ENCODE measurements at regions not wholly inside any gene's neighbourhood (a gene's known extent, or its start where the extent isn't known, plus 50 kb on each side); places are given as distances from the start of the nearest gene placed in this dataset.

- no peak for DNase-seq
Measured at GRCh38 chr18:6574631-6575030, 154.9 kb upstream of the ARHGAP28 start.

DNA sequence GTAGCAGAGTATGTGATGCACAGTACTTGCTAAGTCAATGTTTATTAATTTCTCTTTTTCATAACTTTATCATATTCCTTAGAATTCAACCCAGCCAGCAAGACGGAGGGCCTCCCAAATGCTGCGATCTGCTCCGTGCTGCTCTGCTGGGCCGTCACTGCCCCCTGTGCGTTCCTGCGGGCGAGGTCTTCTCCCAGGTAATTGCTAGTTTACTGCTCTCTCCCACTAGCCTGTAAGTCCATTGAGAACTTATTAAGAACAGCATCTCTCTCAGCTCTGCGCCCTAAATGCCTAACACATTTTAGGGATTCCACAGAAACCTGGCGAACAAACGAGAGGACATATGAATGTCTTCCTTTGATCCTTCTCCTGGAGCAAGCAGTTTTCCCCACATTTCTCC, 153.6 kb upstream of the ARHGAP28 start:
- DNase-seq, result peak; percentile 76

DNA sequence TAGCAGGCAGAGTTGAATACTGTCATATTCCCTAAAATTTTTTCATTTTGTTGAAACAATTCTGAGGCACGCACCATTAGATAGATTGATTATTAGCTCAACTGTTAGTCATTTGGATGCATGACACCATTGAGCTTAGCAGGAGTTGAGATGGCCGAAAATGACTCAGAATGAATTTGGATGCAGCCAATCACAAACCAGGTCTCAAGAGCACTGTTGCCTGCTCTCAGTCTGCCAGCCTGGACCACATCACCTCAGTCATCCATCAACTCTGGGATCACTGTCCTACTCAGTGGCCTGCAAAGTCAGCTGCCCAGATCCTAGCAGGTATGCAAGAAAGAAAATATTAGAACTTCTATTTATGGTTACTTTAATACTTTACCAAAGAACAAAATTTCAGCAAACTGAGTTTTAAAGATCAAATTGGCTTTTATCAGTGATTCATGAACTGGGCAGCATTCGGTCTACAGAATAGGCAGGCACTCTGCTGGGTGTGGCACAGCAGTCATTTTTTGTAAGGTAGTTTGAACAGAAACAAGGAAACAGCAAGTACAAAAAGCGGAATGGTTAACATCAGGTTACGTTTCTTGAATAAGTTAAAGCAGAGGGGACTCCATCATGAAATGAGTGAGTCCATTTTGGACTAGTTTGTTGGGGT, 152.7 kb upstream of the ARHGAP28 start:
- no peak for DNase-seq

DNA sequence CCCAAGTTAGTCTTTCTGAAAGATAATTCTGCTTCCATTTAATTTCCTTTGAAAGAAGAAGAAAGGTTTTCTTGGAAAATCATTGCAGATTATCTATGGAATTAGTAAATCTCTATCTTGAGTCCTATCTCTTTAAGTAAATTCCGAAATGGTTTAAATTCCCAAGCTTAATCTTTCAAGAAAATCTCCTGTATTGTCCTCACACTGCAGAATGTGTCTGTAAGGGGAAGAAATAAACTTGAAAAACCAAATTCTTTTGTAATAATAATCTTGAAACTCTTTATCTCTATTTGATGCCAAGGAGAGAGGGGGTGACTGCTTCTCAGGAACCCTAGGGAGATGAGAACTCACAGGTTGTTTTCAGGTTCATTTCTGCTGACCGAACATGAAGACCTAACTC, 150.8 kb upstream of the ARHGAP28 start:
- DNase-seq, result no peak

DNA sequence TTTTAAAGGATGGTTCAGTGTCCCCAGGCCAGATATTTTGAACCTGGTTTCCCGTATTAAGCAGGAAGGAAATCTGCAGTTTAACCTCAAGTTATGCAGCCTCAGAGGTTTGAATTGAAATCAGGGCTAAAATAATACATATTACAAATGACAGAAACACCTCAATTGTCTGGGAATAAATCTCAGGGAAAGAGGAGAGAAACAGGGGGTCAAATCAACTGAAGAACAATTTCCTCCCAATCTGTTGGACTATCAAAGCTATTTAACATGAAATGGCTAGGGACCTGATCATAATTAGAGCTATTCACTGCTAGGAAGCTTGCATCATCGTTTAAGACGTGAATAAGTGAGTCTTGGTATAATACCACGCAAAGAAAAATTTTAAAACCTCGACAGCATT, 150.0 kb upstream of the ARHGAP28 start:
- no peak for DNase-seq

- no peak for DNase-seq
Measured at GRCh38 chr18:6580401-6580800, 149.1 kb upstream of the ARHGAP28 start.

- no peak for DNase-seq
Measured at GRCh38 chr18:6589923-6590322, 139.6 kb upstream of the ARHGAP28 start.

DNA sequence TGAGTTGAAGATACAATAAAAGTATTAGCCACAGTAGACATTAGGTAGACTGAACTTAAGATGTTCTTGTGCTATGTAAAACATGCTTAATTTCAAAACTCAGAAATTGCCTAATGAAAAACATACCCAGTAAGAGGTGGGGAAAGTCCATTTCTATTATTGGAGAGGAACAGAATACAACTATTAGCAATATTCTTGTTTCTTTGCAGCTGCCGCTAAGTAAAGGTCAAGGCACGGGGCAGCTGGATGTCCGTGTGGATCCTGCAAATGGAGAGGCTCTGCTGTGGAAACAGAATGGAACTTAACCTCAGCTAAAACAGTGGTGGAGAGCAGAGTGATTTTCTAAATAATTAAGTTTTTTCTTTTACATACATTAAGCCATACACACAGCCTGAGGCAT, 139.2 kb upstream of the ARHGAP28 start:
- DNase-seq, result no peak

GRCh38 chr18:6591491-6591890, 138.0 kb upstream of the ARHGAP28 start:
- DNase-seq, result no peak

- DNase-seq, result no peak
Measured at GRCh38 chr18:6592522-6592921, 137.0 kb upstream of the ARHGAP28 start.

DNA sequence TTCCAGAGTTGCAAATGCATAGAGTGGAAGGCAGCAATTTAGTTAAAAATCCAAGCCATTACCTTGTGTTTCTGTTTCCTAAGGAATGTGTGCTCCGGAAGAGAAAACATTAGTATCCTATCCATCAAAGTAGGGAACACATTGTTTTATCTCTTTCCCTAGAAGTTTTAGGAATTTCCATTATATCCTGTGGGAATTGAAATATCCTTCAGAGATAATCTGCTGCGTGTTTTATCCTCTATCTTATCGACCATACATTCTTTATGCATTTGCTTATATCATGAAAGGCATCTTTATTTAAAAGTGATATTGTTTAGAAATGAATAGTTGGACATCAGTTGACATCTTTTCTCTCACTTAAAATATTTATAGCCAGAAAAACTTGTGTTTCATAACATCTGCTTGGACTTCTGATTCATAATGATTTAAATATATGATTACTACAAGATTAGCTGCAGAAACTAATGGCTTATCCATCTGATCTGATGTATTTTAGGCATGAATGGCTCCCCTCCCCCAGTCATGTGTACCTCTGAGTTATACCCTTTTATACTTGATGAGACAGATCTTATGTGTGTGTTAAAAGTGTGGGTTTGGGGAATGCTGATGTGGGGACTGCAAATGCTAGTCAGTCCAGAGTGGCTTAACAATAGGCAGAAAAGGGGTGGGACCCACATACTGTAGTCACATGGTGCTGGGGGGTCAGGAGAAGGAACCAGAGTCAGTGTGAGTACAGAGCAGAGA, 136.2 kb upstream of the ARHGAP28 start:
- no peak for DNase-seq

GRCh38 chr18:6595666-6596065, 133.8 kb upstream of the ARHGAP28 start:
- no peak for DNase-seq

- no peak for DNase-seq
Measured at GRCh38 chr18:6598657-6599056, 130.9 kb upstream of the ARHGAP28 start.

- DNase-seq, result no peak
Measured at GRCh38 chr18:6600667-6601167, 128.8 kb upstream of the ARHGAP28 start.

DNA sequence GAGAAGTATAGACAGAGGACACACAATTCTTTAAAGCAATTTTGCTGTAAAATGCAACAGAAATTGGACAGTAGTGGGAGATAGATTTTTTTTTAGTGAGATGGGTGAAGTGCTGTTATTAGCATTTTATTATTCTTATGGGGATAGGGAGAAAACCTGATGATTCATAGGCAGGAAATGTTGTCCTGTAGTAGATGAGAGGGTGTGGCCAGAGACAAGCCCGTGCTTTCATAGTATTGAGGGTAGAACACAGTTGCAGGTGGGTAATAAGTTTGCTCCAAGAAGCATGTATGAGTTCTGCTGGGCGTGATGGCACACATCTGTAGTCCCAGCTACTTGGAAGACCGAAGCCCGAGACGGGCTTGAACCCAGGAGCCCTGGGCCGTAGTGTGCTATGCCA, 128.3 kb upstream of the ARHGAP28 start:
- DNase-seq, result no peak

DNA sequence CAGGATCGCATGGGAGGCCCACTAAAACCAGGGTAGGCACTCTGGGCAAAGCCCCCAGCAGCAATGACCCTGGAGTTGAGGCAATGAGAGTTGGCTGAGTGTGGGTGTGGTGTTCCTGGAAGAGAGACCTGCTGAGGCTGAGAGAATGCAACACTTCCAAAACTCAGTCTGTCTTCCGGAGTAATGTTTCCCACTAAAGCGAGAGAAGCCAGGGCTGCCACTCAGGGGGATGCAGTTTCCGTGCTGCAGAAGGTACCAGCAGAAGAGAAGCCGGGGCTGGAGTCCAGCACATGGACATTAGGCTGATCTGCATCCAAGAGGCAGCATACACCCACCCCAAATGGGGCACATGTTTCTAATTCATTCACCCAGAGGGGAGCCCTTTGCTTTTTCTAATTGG, 127.2 kb upstream of the ARHGAP28 start:
- DNase-seq, result no peak

GRCh38 chr18:6604573-6604941, 125.0 kb upstream of the ARHGAP28 start:
- no peak for DNase-seq

DNA sequence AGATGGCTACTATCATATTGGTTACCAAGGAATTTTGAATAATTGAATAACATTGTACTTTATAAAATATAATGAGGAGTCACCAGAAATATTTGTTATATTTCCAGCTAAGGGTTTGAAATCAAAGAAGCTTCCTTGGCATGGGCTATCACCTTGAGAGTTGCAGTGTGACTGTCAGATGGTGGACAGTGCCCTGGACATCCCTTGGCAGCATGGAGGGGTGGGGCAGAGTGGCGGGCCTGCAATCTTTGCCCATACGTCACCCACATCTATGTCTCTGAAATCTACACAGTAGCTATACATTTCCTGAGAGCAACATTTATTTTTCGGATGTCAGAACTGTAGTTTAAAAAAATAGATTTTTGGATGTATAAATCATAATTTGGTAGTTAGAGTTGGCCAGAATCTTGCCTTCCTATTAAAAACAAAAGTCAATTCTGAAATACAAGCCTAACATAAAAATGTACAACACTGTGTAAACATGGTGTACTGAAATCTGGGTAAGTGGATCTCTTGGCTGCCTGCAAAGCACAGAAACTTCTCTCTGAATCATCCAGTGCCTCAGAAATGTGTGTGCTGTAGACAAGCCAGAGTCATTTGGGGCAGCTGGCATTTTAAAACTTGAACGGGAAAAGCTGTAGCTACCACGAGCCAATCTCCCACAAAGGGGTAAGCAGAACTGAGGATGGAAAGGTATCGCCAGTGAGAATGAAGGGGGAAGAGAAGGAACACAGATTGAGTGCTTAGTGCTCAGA, 124.2 kb upstream of the ARHGAP28 start:
- DNase-seq, result no peak

DNA sequence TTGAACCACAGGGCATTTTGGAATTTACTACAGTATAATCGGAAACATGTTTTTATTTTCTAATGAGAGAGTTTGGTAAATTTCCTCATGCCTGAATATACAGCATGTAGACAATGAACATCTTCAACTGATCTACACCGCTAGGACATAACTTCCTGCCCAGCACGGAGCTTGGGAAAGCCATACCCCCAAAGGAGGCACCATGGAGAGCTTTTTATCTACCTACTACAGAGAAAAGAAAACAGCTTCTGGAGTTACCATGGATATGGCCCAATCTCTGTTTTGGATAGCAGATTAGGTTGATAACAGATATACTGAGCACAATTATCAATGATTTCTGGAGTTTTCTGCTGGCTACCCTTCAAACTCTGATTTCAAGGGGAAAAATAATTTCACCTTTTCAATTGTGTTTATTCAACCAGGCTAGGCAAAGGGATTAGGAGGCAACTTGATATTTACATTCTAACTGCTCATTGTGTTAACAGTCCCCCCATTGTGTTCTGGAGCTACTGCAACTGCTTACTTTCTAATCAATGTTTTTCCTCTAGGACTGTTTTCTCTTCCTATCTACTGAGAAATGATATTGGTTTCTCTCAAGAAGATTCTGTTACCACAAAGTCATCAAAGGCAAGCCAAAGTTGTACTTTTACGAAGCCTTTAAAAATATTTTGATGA, 123.0 kb upstream of the ARHGAP28 start:
- no peak for DNase-seq

DNA sequence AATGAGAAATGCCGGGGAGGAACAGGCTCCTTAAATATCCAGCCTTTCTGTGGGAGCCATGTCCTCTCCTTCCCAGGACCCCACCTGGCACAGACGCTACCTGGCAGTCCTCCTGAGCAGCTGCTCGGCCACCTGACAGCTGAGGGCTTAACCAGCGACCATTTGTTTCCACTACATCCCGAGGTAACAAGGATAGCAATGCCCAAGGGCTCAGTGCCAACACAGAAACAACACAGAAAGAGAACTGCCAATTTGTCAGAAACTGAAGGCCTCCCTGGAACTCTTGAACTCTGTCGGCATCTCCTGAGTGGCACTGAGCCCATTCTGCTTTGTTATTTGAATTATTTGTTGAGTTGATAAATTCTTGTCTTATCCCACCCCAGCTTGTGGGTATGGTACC, 122.2 kb upstream of the ARHGAP28 start:
- DNase-seq, result no peak

DNA sequence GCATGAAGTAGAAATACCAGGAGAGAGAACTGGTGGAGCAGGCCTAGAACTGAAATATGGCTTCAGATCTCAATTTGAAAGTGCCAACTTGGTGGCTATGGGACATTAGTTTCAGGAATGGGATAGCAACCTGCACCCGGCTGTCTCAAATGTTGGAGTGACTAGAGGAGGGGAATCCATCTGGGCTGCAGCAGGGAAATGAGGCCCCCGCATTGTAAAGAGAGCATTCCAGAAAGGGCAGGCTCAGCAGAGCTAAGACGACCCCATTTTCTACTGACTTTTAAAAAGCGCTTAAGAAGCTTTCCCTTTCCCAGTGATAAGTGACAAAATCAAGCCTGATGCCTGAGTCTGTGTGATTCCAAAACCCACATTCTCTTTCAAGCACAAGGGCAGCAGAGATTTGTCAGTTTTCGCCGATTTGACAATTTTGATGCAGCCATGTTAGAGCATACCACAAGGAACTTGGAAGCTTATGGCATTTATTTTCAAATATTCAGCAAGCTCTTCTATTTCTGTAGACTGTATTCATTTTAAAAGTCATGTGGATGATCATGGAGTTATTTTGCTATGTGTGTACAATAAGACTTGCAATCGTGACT, 119.8 kb upstream of the ARHGAP28 start:
- no peak for DNase-seq

- DNase-seq, result no peak
Measured at GRCh38 chr18:6610466-6610865, 119.0 kb upstream of the ARHGAP28 start.

GRCh38 chr18:6613581-6613980, 115.9 kb upstream of the ARHGAP28 start:
- no peak for DNase-seq
